K562 (cell line): ENCODE measurements at regions not wholly inside any gene's neighbourhood (a gene's known extent, or its start where the extent isn't known, plus 50 kb on each side); places are given as distances from the start of the nearest gene placed in this dataset.

Source experiments
- ATAC-seq: fragments of 200-7000 bp; cut with Tn5 transposase; 3 replicates; pipeline ENCODE4 v1.9.1; 2020; ENCODE audit warnings: moderate library complexity
- BruUV-seq: library from RNA; stranded (reverse); fragments of 400-500 nt; replicated peaks from 2 replicates; lab custom pipeline; 2021; lab: Mats Ljungman, UMichigan
- CTCF ChIA-PET: fragments of 300-600 bp; formaldehyde crosslinking; extraction: SDS; loops from one replicate; lab custom pipeline; 2021; ENCODE audit warnings: low intra/inter-chr PET ratio; lab: Yijun Ruan, JAX
- POLR2A ChIA-PET: fragments of 300-600, 350-650 bp; sonication (Branson Sonifier 250); formaldehyde crosslinking; extraction: SDS; loops from one replicate; lab custom pipeline; 2021; ENCODE audit warnings: antibody characterized with exemption, inconsistent platforms; lab: Yijun Ruan, JAX
- DNase-seq, 4 experiments: peaks; one replicate each; pipeline versions ENCODE4 v3.0.0 to v3.0.0-alpha.2; 2011 to 2018; ENCODE audit warnings: low spot score in 3 of 4, mixed read lengths in 3 of 4; ENCODE audit errors: extremely low read depth in 1 of 4
- FAIRE-seq: peaks from 2 replicates; lab custom pipeline; 2011; peaks lifted over from hg19 to GRCh38; lab: Jason Lieb, UNC
- H2AFZ ChIP-seq: 2 replicates; pipeline ENCODE4 v1.6.0; 2011; ENCODE audit warnings: low read depth, low read length, control low read depth, inconsistent platforms
- H3K27ac ChIP-seq: fragments of 200-600 bp; 3 replicates; pipeline ENCODE4 v1.8.0; 2011; ENCODE audit warnings: low read depth, mild to moderate bottlenecking, control low read depth, inconsistent platforms, low read length, moderate library complexity, mixed read lengths; ENCODE audit errors: extremely low read depth
- H3K27me3 ChIP-seq, 2 experiments: fragments of 300-600 bp in 1 of 2; 2 replicates in 1 of 2; 3 replicates in 1 of 2; pipeline versions ENCODE4 v1.6.0 to v1.8.0; 2011; ENCODE audit warnings: inconsistent platforms in 2 of 2, low read length in 2 of 2, mild to moderate bottlenecking in 1 of 2, mixed read lengths in 1 of 2, moderate library complexity in 1 of 2; ENCODE audit not compliant: control insufficient read depth in 2 of 2, insufficient read depth in 2 of 2
- H3K36me3 ChIP-seq: fragments of 300-600 bp; 3 replicates; pipeline ENCODE4 v1.8.0; 2011; ENCODE audit warnings: mild to moderate bottlenecking, low read length, inconsistent platforms; ENCODE audit not compliant: control insufficient read depth, insufficient read depth
- H3K4me1 ChIP-seq, 2 experiments: fragments of 200-600 bp in 1 of 2; replicated peaks in 1 of 2; 2 replicates in 1 of 2; 3 replicates in 1 of 2; pipeline versions ENCODE4 v1.5.1 to v1.8.0; 2011; ENCODE audit warnings: inconsistent platforms in 2 of 2, low read length in 2 of 2, mild to moderate bottlenecking in 1 of 2, mixed read lengths in 1 of 2, moderate library complexity in 1 of 2; ENCODE audit not compliant: control insufficient read depth in 2 of 2, insufficient read depth in 2 of 2
- H3K4me2 ChIP-seq: 2 replicates; pipeline ENCODE4 v1.6.1; 2011; ENCODE audit warnings: low read length, control low read depth, inconsistent platforms, mixed read lengths; ENCODE audit not compliant: insufficient read depth
- H3K4me3 ChIP-seq: fragments of 200-600 bp; sonication (generic), shearing (Covaris generic); 2 replicates; pipeline ENCODE4 v1.5.1; 2016; ENCODE audit warnings: control low read depth, inconsistent platforms
- H3K79me2 ChIP-seq: fragments of 200-600 bp; 3 replicates; pipeline ENCODE4 v1.8.0; 2011; ENCODE audit warnings: low read length, inconsistent platforms; ENCODE audit not compliant: control insufficient read depth, insufficient read depth
- H3K9ac ChIP-seq, 2 experiments: 2 replicates each; pipeline versions ENCODE4 v1.6.0 to v1.6.1; 2011; ENCODE audit warnings: low read depth in 2 of 2, low read length in 2 of 2, control low read depth in 1 of 2, inconsistent platforms in 1 of 2, mild to moderate bottlenecking in 1 of 2, mixed read lengths in 1 of 2; ENCODE audit not compliant: insufficient read depth in 1 of 2
- H3K9me1 ChIP-seq: one replicate; pipeline ENCODE4 v1.6.0; 2011; ENCODE audit warnings: inconsistent platforms, mild to moderate bottlenecking, low read length, moderate library complexity; ENCODE audit not compliant: control insufficient read depth, insufficient read depth
- H3K9me3 ChIP-seq: replicated peaks from 2 replicates; pipeline ENCODE4 v1.5.1; 2011; ENCODE audit warnings: low read depth, low read length, inconsistent platforms; ENCODE audit not compliant: control insufficient read depth, insufficient read depth
- H4K20me1 ChIP-seq: replicated peaks from 2 replicates; pipeline ENCODE4 v1.6.1; 2011; ENCODE audit warnings: low read length, inconsistent platforms, mixed read lengths; ENCODE audit not compliant: control insufficient read depth, insufficient read depth
- BHLHE40 ChIP-seq: IDR thresholded peaks from 2 replicates; pipeline ENCODE4 v1.6.1; 2011; ENCODE audit warnings: low read length, improper control_type of control experiment
- CBX2 ChIP-seq: fragments of 200-600 bp; sonication (generic); IDR thresholded peaks from one replicate; pipeline ENCODE4 v1.6.1; 2012; ENCODE audit warnings: mild to moderate bottlenecking, low read length, inconsistent platforms; ENCODE audit not compliant: insufficient read depth, poor library complexity, severe bottlenecking
- CXXC5 ChIP-seq: fragments of 250-450 bp; sonication (Bioruptor Pico); IDR thresholded peaks from 2 replicates; pipeline ENCODE4 v1.8.0; 2022; ENCODE audit warnings: inconsistent platforms, mild to moderate bottlenecking, moderate library complexity
- E2F8 ChIP-seq: fragments of 450-650 bp; IDR thresholded peaks from 2 replicates; pipeline ENCODE4 v1.7.1; 2018; ENCODE audit warnings: mild to moderate bottlenecking, low read depth; ENCODE audit not compliant: partially characterized antibody
- FOXM1 ChIP-seq, 2 experiments: fragments of 450-650 bp in 1 of 2; sonication (generic) in 1 of 2; formaldehyde crosslinking in 1 of 2; IDR thresholded peaks; 2 replicates each; pipeline versions ENCODE4 v1.6.1 to v1.9.0; 2017 to 2022; ENCODE audit warnings: low read depth in 2 of 2, mild to moderate bottlenecking in 2 of 2, missing genetic modification reagents in 1 of 2, moderate library complexity in 1 of 2
- GATAD2A ChIP-seq: fragments of 450-650 bp; IDR thresholded peaks from 2 replicates; pipeline ENCODE4 v1.6.1; 2017
- HDAC6 ChIP-seq: IDR thresholded peaks from 2 replicates; pipeline ENCODE4 v1.6.1; 2012; ENCODE audit warnings: low read depth, mild to moderate bottlenecking, control low read depth, inconsistent platforms, low read length, moderate library complexity
- HLTF ChIP-seq: fragments of 450-650 bp; IDR thresholded peaks from 2 replicates; pipeline ENCODE4 v1.6.1; 2016
- NFIX ChIP-seq: fragments of 250-450 bp; sonication (Bioruptor Pico); IDR thresholded peaks from 2 replicates; pipeline ENCODE4 v1.4.0; 2020; ENCODE audit warnings: low read depth, mild to moderate bottlenecking, moderate library complexity
- RNF219 ChIP-seq: fragments of 250-450 bp; sonication (Bioruptor Pico); IDR thresholded peaks from 2 replicates; pipeline ENCODE4 v1.5.0; 2022; ENCODE audit warnings: mild to moderate bottlenecking
- SRF ChIP-seq, 2 experiments: fragments of 250-450, 450-650 bp in 1 of 2; sonication (Bioruptor Pico) in 1 of 2; sonication (generic) in 1 of 2; formaldehyde crosslinking; IDR thresholded peaks; 2 replicates each; pipeline versions ENCODE4 v1.5.0 to v1.5.1; 2020 to 2022; ENCODE audit warnings: mild to moderate bottlenecking in 1 of 2, missing genetic modification reagents in 1 of 2
- TAL1 ChIP-seq: fragments of 450-650 bp; IDR thresholded peaks from 2 replicates; pipeline ENCODE4 v1.6.1; 2016; ENCODE audit warnings: mild to moderate bottlenecking
- TCF7L2 ChIP-seq: fragments of 150-350 bp; IDR thresholded peaks from 2 replicates; pipeline ENCODE4 v1.6.1; 2016; ENCODE audit warnings: low read depth, mild to moderate bottlenecking, low read length, moderate library complexity
- U2AF1 ChIP-seq: fragments of 200-400 bp; formaldehyde crosslinking; optimal IDR thresholded peaks from 2 replicates; pipeline ENCODE3; 2017; ENCODE audit warnings: mild to moderate bottlenecking, low read depth, low read length, moderate library complexity
- ZBTB8A ChIP-seq: fragments of 450-650 bp; IDR thresholded peaks from 2 replicates; pipeline ENCODE4 v1.6.1; 2018; ENCODE audit warnings: mild to moderate bottlenecking, moderate library complexity; ENCODE audit not compliant: partially characterized antibody
- ZNF316 ChIP-seq: fragments of 450-650 bp; IDR thresholded peaks from 2 replicates; pipeline ENCODE4 v1.6.1; 2016
- ZNF668 ChIP-seq: fragments of 250-450 bp; sonication (Bioruptor Pico); IDR thresholded peaks from 2 replicates; pipeline ENCODE4 v1.8.0; 2022; ENCODE audit warnings: mild to moderate bottlenecking, inconsistent platforms
- WGBS: fragments of 100-300 bp; shearing (Covaris generic); methylation state at CpG from one replicate; pipeline ENCODE4 v1.1.6; 2016; ENCODE audit warnings: low coverage, mixed read lengths; ENCODE audit not compliant: insufficient coverage; ENCODE audit errors: missing lambda C conversion rate; 5-methylcytosine and 5-hydroxymethylcytosine counted together
- in situ Hi-C: fragments of 300-500 bp; cut with MboI; formaldehyde crosslinking; loops from 4 replicates; pipeline ENCODE4 v1.15.0; 2018; ENCODE audit warnings: inconsistent platforms, mixed read lengths
- intact Hi-C: fragments of 100-400 bp; cut with micrococcal nuclease; formaldehyde crosslinking; loops from 2 replicates; pipeline ENCODE4 v1.14.2; 2022

GRCh38 chr7:18425838-18426445, 69.6 kb upstream of the HDAC9 start (continued):
- no peak for TF ChIP-seq RNF219 (CRISPR knock-in tag)
- no peak for TF ChIP-seq CXXC5
- TF ChIP-seq TAL1 = no peak

DNA sequence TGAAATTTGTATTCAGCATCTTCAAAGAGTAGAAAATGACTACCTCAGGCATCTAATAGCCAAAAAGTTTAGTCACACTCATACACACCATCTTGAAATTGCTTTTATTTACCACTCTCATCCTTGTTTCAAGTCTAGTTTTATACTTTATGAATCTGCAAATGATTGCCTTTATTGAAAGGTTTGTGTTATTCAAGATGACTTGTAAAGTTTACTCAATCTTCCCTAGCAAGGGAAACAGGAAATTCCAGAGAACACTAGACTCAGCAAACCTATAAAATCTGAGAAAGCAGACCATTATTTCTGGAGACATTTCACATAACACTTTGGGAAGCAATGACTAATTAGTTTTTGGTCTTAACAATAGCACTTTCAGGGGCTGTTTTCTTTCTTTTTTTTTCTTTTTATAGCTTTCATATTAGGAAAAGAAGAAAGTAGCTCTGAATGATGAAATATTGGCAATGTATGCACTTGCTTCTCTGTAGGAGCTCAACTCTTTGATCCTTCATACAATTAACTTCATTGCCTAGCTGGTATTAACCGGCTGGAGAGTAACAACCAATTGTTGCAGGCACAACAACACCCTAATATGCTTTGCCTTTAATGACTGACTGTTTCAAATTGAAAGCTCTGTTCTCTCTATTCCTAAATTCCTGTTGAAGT, 68.9 kb upstream of the HDAC9 start:
- in situ Hi-C loops = no loop called here
- CTCF ChIA-PET = no interaction called here
- Histone ChIP-seq H3K27ac (no peak overlapping the region), H3K4me1 (no peaks in the 10 kb centered on the region), H3K79me2 (no peaks in the 10 kb centered on the region), H3K36me3 (no peaks in the 10 kb centered on the region), H3K4me3 (no peak overlapping the region), H3K27me3 (no peaks in the 10 kb centered on the region), H4K20me1 (no peaks in the 10 kb centered on the region), H3K9me3 (no peaks in the 10 kb centered on the region), H2AFZ (no peak overlapping the region), H3K9me1 (no peaks in the 10 kb centered on the region), H3K9ac (no peak overlapping the region), H3K4me2 (no peak overlapping the region)
- FAIRE-seq = no peak
- DNase-seq = no peak
- ATAC-seq = no peak
- 0% methylated on average over 1 of the region's 1 CpG for WGBS
- no TSS peak for BruUV-seq
- POLR2A ChIA-PET = no interaction called here
- intact Hi-C loops = no loop called here
- TF ChIP-seq HLTF = no peak
- no peak for TF ChIP-seq SRF (CRISPR knock-in tag; IDR thresholded peaks at IDR 0.05)
- no peak for TF ChIP-seq BHLHE40
- no peak for TF ChIP-seq HDAC6
- no peak for TF ChIP-seq CBX2
- TF ChIP-seq ZNF668 = no peak
- TF ChIP-seq TCF7L2 = no peak
- no peak for TF ChIP-seq ZBTB8A
- no peak for TF ChIP-seq E2F8
- TF ChIP-seq NFIX (CRISPR knock-in tag) = no peak
- no peak for TF ChIP-seq FOXM1 (IDR thresholded peaks at IDR 0.05; ENCODE audit: low read depth)
- no peak for TF ChIP-seq FOXM1 (CRISPR knock-in tag; IDR thresholded peaks at IDR 0.05; ENCODE audit: low read depth)
- no peak for TF ChIP-seq GATAD2A
- TF ChIP-seq U2AF1 = no peak
- TF ChIP-seq ZNF316 = no peak
